HEK293 (cell line): ENCODE measurements at regions not wholly inside any gene's neighbourhood (a gene's known extent, or its start where the extent isn't known, plus 50 kb on each side); places are given as distances from the start of the nearest gene placed in this dataset.

Experiments used
- CTCF ChIP-seq: fragments of 450-650 bp; formaldehyde crosslinking; IDR thresholded peaks from 2 replicates; pipeline ENCODE4 v1.5.1; 2016; ENCODE audit warnings: missing biosample characterization, missing genetic modification characterization
- PRDM2 ChIP-seq: fragments of 450-650 bp; formaldehyde crosslinking; IDR thresholded peaks from 2 replicates; pipeline ENCODE4 v1.5.1; 2016; ENCODE audit warnings: missing biosample characterization, missing genetic modification characterization, borderline replicate concordance
- ZNF510 ChIP-seq: fragments of 450-650 bp; formaldehyde crosslinking; IDR thresholded peaks from 2 replicates; pipeline ENCODE4 v1.5.1; 2018; ENCODE audit warnings: mild to moderate bottlenecking, missing genetic modification characterization, missing biosample characterization; ENCODE audit not compliant: insufficient replicate concordance
- ZNF513 ChIP-seq: fragments of 450-650 bp; IDR thresholded peaks from 2 replicates; pipeline ENCODE4 v1.5.1; 2018; ENCODE audit warnings: missing biosample characterization, missing genetic modification characterization

- TF ChIP-seq PRDM2 (tag by site-specific recombination) (no peak), ZNF510 (tag by site-specific recombination) (no peak), ZNF513 (tag by site-specific recombination) (no peak), CTCF (tag by site-specific recombination) (no peak)
Measured at GRCh38 chr21:22965455-22966135, 1967.4 kb downstream of the NCAM2 start.
